NOMO-1 (cell line): ENCODE measurements at regions not wholly inside any gene's neighbourhood (a gene's known extent, or its start where the extent isn't known, plus 50 kb on each side); places are given as distances from the start of the nearest gene placed in this dataset.
"Not testable (repeated sequence)": the region's sequence is repeated elsewhere in the genome, so short reads cannot be mapped to it uniquely, and the experiment has no call there.

Experiments
- DNase-seq, 2 experiments: peaks; one replicate each; lab custom pipeline; 2025; ENCODE audit not compliant: unreplicated experiment in 2 of 2; lab: John Stamatoyannopoulos, UW

- DNase-seq = no peak
These were observed 133.9 kb downstream of the PPP1R3A start for GRCh38 chr7:113784956-113785355.

- DNase-seq = peak; percentile 3 to 18
These were observed 134.5 kb downstream of the PPP1R3A start for GRCh38 chr7:113784316-113784715.

- no peak for DNase-seq
These were observed 135.4 kb downstream of the PPP1R3A start for GRCh38 chr7:113783403-113783802.

- no peak for DNase-seq
These were observed 143.0 kb downstream of the PPP1R3A start for GRCh38 chr7:113775804-113776203.

- no peak for DNase-seq
These were observed 143.4 kb downstream of the PPP1R3A start for GRCh38 chr7:113775401-113775800.

GRCh38 chr7:113774182-113774807 lies 144.5 kb downstream of the PPP1R3A start:
- DNase-seq = peak; percentile 42 to 46

- no peak for DNase-seq
These were observed 148.6 kb downstream of the PPP1R3A start for GRCh38 chr7:113770146-113770738.

- DNase-seq = no peak
These were observed 150.4 kb downstream of the PPP1R3A start for GRCh38 chr7:113768387-113768786.

GRCh38 chr7:113764401-113765035 lies 154.3 kb downstream of the PPP1R3A start:
- no peak for DNase-seq

- DNase-seq = no peak
These were observed 155.6 kb downstream of the PPP1R3A start for GRCh38 chr7:113763226-113763625.

- DNase-seq = no peak
These were observed 162.6 kb downstream of the PPP1R3A start for GRCh38 chr7:113756250-113756649.

GRCh38 chr7:113752689-113753088 lies 166.1 kb downstream of the PPP1R3A start:
- DNase-seq = no peak

GRCh38 chr7:113752289-113752688 lies 166.5 kb downstream of the PPP1R3A start:
- DNase-seq = no peak

- DNase-seq = no peak
These were observed 167.3 kb downstream of the PPP1R3A start for GRCh38 chr7:113751547-113751946.

GRCh38 chr7:113748385-113748784 lies 170.4 kb downstream of the PPP1R3A start:
- not testable (repeated sequence) for DNase-seq

- DNase-seq = not testable (repeated sequence)
These were observed 175.8 kb downstream of the PPP1R3A start for GRCh38 chr7:113742946-113743431.

GRCh38 chr7:113742377-113742776 lies 176.4 kb downstream of the PPP1R3A start:
- DNase-seq = no peak

- no peak for DNase-seq
These were observed 187.2 kb downstream of the PPP1R3A start for GRCh38 chr7:113731571-113731970.

- DNase-seq = no peak
These were observed 188.4 kb downstream of the PPP1R3A start for GRCh38 chr7:113730309-113730955.

- no peak for DNase-seq
These were observed 191.3 kb downstream of the PPP1R3A start for GRCh38 chr7:113727486-113727885.

- no peak for DNase-seq
These were observed 196.8 kb downstream of the PPP1R3A start for GRCh38 chr7:113722006-113722405.
